Caco-2 (cell line): ENCODE measurements at regions not wholly inside any gene's neighbourhood (a gene's known extent, or its start where the extent isn't known, plus 50 kb on each side); places are given as distances from the start of the nearest gene placed in this dataset.

ENCODE experiments used
- BruUV-seq: library from RNA; stranded (reverse); fragments of 400-500 nt; replicated peaks from 2 replicates; lab custom pipeline; 2021; lab: Mats Ljungman, UMichigan
- CTCF ChIA-PET: fragments of 300-600 bp; sonication (Branson Sonifier 250); formaldehyde crosslinking; loops from one replicate; lab custom pipeline; 2022; ENCODE audit warnings: antibody characterized with exemption; lab: Charles Lee
- POLR2A ChIA-PET: fragments of 300-600 bp; sonication (Branson Sonifier 250); formaldehyde crosslinking; loops from one replicate; lab custom pipeline; 2022; ENCODE audit warnings: antibody characterized with exemption; lab: Charles Lee
- DNase-seq, 2 experiments: peaks; one replicate each; pipeline versions ENCODE4 v3.0.0 to v3.0.0-alpha.2; 2020 to 2022
- H3K27me3 ChIP-seq: replicated peaks from 2 replicates; pipeline ENCODE4 v1.6.0; 2011; ENCODE audit warnings: low read length; ENCODE audit not compliant: control insufficient read depth, insufficient read depth
- H3K36me3 ChIP-seq: 2 replicates; pipeline ENCODE4 v1.5.1; 2011; ENCODE audit warnings: low read length; ENCODE audit not compliant: control insufficient read depth, insufficient read depth
- H3K4me1 ChIP-seq: fragments of 250-450 bp; sonication (Bioruptor Pico); 2 replicates; pipeline ENCODE4 v1.5.1; 2020; ENCODE audit warnings: mild to moderate bottlenecking
- H3K4me3 ChIP-seq: 2 replicates; pipeline ENCODE4 v1.5.1; 2011; ENCODE audit warnings: low read depth, mild to moderate bottlenecking, control low read depth, low read length
- H3K9me3 ChIP-seq: fragments of 250-450 bp; sonication (Bioruptor Pico); 2 replicates; pipeline ENCODE4 v1.5.1; 2020; ENCODE audit warnings: mild to moderate bottlenecking, moderate library complexity
- H3K27ac Mint-ChIP-seq: one replicate; pipeline ENCODE4 v1.8.0; 2022; ENCODE audit warnings: mixed read lengths; ENCODE audit not compliant: unreplicated experiment
- H3K27me3 Mint-ChIP-seq: one replicate; pipeline ENCODE4 v1.8.0; 2022; ENCODE audit warnings: mixed read lengths; ENCODE audit not compliant: insufficient read depth, unreplicated experiment
- H3K36me3 Mint-ChIP-seq: one replicate; pipeline ENCODE4 v1.8.0; 2022; ENCODE audit warnings: mild to moderate bottlenecking, mixed read lengths; ENCODE audit not compliant: insufficient read depth, unreplicated experiment
- H3K4me1 Mint-ChIP-seq: one replicate; pipeline ENCODE4 v1.8.0; 2022; ENCODE audit warnings: low read depth, mixed read lengths; ENCODE audit not compliant: unreplicated experiment
- H3K4me3 Mint-ChIP-seq: one replicate; pipeline ENCODE4 v1.8.0; 2022; ENCODE audit warnings: mild to moderate bottlenecking, moderate library complexity, mixed read lengths; ENCODE audit not compliant: unreplicated experiment
- H3K9me3 Mint-ChIP-seq: one replicate; pipeline ENCODE4 v1.8.0; 2022; ENCODE audit warnings: mixed read lengths; ENCODE audit not compliant: unreplicated experiment
- intact Hi-C: fragments of 100-400 bp; cut with micrococcal nuclease; formaldehyde crosslinking; loops from one replicate; pipeline ENCODE4 v1.10.0; 2022; ENCODE audit not compliant: unreplicated experiment
- TF ChIP-seq, protein P1 (sequence below), 2 experiments: fragments of 200-600 bp in 1 of 2; IDR thresholded peaks; 1 replicate in 1 of 2; 2 replicates in 1 of 2; pipeline versions ENCODE4 v1.5.1 to v1.8.0; 2011 to 2022; ENCODE audit warnings: antibody characterized with exemption in 1 of 2, control low read depth in 1 of 2, inconsistent platforms in 1 of 2, low read depth in 1 of 2, low read length in 1 of 2, mild to moderate bottlenecking in 1 of 2, moderate library complexity in 1 of 2; ENCODE audit not compliant: insufficient read depth in 1 of 2, severe bottlenecking in 1 of 2, unreplicated experiment in 1 of 2

DNA sequence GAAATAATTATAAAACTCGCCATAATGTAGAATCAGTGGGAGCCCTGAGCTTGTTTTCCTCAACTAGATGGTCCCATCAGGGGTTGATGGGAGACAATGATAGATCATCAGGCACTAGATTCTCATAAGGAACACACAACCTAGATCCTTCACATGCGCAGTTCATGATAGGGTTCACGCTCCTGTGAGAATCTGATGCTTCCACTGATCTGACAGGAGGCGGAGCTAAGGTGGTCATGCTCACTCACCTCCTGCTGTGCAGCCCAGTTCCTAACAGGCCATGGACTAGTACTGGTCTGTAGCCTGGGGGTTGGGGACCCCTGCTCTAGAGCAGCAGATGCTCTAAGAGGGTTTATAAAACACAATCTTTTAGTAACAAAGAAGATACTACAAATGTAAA is 183.6 kb downstream of the ANXA2 start:
- intact Hi-C loops = loop anchor here (10.0 kb wide), 1 partner anchor 111 kb away; no protein-coding TSS in a partner anchor
- Histone ChIP-seq H3K36me3 (no peaks in the 10 kb centered on the region), H3K4me1 (no peaks in the 10 kb centered on the region), H3K27me3 (no peaks in the 10 kb centered on the region), H3K4me3 (no peak overlapping the region), H3K9me3 (no peaks in the 10 kb centered on the region)
- ChIA-PET CTCF (no interaction called here), POLR2A (no interaction called here)
- Mint-ChIP-seq H3K9me3 (no peaks in the 10 kb centered on the region), H3K27ac (no peak overlapping the region), H3K4me3 (no peak overlapping the region), H3K27me3 (peaks cover 7% of the 10 kb centered on the region), H3K36me3 (no peaks in the 10 kb centered on the region), H3K4me1 (no peaks in the 10 kb centered on the region)
- BruUV-seq = no TSS peak
- TF ChIP-seq, protein P1, sequence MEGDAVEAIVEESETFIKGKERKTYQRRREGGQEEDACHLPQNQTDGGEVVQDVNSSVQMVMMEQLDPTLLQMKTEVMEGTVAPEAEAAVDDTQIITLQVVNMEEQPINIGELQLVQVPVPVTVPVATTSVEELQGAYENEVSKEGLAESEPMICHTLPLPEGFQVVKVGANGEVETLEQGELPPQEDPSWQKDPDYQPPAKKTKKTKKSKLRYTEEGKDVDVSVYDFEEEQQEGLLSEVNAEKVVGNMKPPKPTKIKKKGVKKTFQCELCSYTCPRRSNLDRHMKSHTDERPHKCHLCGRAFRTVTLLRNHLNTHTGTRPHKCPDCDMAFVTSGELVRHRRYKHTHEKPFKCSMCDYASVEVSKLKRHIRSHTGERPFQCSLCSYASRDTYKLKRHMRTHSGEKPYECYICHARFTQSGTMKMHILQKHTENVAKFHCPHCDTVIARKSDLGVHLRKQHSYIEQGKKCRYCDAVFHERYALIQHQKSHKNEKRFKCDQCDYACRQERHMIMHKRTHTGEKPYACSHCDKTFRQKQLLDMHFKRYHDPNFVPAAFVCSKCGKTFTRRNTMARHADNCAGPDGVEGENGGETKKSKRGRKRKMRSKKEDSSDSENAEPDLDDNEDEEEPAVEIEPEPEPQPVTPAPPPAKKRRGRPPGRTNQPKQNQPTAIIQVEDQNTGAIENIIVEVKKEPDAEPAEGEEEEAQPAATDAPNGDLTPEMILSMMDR (IDR thresholded peaks at IDR 0.05; ENCODE audit: insufficient read depth in 1 of 2, low read depth in 1 of 2, low read length in 1 of 2, severe bottlenecking in 1 of 2, unreplicated experiment in 1 of 2) = no peak
- DNase-seq = no peak

DNA sequence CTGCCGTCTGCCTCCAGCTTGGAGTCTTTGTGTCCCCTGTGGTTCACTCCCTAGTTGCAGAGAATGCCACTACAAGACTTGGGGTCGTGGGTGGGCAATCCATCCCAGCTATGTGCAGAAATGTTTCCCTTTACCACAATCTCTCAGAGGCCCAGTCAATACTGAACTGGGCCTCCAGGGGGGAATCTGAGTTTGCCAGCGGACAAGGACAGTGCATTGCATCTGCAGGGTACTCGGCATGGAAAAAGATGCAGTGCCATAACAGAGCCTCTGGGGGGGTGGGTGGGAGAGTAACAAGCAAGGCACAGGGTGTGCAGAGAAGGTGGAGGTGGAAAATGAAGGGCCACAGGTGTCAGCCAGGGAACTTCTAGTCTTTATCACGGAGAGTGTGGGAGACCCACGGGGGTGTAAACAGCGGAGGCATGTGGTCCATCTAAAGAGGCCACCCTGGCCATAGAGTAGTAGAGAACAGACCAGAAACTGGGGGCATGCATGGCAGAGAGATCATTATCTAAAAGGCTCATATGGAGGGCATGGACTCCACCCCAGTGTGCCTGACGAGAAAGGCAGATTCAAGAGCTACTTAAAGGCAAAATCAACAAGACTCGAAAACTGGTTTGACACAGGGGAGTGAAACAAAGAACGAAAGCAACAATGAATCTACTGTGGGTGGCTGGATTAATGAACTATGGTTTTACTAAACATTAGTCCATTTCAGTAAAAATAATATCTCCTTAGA is 182.4 kb downstream of the ANXA2 start:
- ChIA-PET POLR2A (no interaction called here), CTCF (interaction anchor here (0.7 to 1.5 kb wide), 2 partner anchors 106 to 111 kb away, joined by 3 to 4 read pairs; no protein-coding TSS in a partner anchor)
- Histone ChIP-seq H3K4me3 (no peak overlapping the region), H3K4me1 (no peaks in the 10 kb centered on the region), H3K36me3 (no peaks in the 10 kb centered on the region), H3K27me3 (no peaks in the 10 kb centered on the region), H3K9me3 (no peaks in the 10 kb centered on the region)
- no peaks in the 10 kb centered on the region for H3K9me3 Mint-ChIP-seq
- peak in 1 of 2 experiments; percentile 15 for DNase-seq
- H3K27ac Mint-ChIP-seq = no peak overlapping the region
- no peaks in the 10 kb centered on the region for H3K36me3 Mint-ChIP-seq
- no peaks in the 10 kb centered on the region for H3K4me1 Mint-ChIP-seq
- TF ChIP-seq, protein P1 (IDR thresholded peaks at IDR 0.05; ENCODE audit: insufficient read depth in 1 of 2, low read depth in 1 of 2, low read length in 1 of 2, severe bottlenecking in 1 of 2, unreplicated experiment in 1 of 2) = peak in 1 of 2 experiments; percentile 15
- H3K27me3 Mint-ChIP-seq = peaks cover 10% of the 10 kb centered on the region
- no TSS peak for BruUV-seq
- intact Hi-C loops = loop anchor here (10.0 kb wide), 1 partner anchor 109 kb away; no protein-coding TSS in a partner anchor
- no peak overlapping the region for H3K4me3 Mint-ChIP-seq

DNA sequence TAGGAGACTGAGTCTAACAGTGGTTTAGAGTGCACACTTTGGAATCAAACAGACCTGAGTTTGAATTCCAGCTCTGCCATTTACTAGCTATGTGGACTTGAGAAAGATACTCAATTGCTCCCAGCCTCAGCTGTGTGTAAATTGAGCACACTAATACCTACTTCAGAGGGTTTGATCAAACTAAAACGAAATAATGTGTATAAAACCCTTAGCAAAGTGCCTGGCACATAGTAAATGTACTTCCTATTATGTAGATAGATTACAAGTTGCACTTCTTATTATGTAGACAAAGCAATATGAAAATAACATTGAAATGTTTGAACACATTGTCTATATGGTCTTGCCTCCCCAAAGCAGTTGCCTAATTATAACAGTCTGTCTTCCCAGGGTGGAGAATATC is 180.6 kb downstream of the ANXA2 start:
- H3K4me1 Mint-ChIP-seq = no peaks in the 10 kb centered on the region
- intact Hi-C loops = loop anchor here (10.0 kb wide), 1 partner anchor 108 kb away; no protein-coding TSS in a partner anchor

More for the DNA sequence above, 180.6 kb downstream of the ANXA2 start:
- Histone ChIP-seq H3K4me3 (no peak overlapping the region), H3K27me3 (no peaks in the 10 kb centered on the region), H3K36me3 (no peaks in the 10 kb centered on the region), H3K9me3 (no peaks in the 10 kb centered on the region), H3K4me1 (no peaks in the 10 kb centered on the region)
- peaks cover 12% of the 10 kb centered on the region for H3K27me3 Mint-ChIP-seq
- no TSS peak for BruUV-seq
- CTCF ChIA-PET = no interaction called here
- H3K27ac Mint-ChIP-seq = no peak overlapping the region
- POLR2A ChIA-PET = no interaction called here
- H3K9me3 Mint-ChIP-seq = no peaks in the 10 kb centered on the region
- DNase-seq = no peak
- TF ChIP-seq, protein P1 (IDR thresholded peaks at IDR 0.05; ENCODE audit: insufficient read depth in 1 of 2, low read depth in 1 of 2, low read length in 1 of 2, severe bottlenecking in 1 of 2, unreplicated experiment in 1 of 2) = no peak
- no peaks in the 10 kb centered on the region for H3K36me3 Mint-ChIP-seq
- no peak overlapping the region for H3K4me3 Mint-ChIP-seq
